Activated CD4-positive, alpha-beta T cell treated with anti-CD3 and anti-CD28 coated beads for 24 hours (primary cell): ENCODE measurements at regions not wholly inside any gene's neighbourhood (a gene's known extent, or its start where the extent isn't known, plus 50 kb on each side); places are given as distances from the start of the nearest gene placed in this dataset.

Source experiments
- DNase-seq, 2 donors: peaks; one replicate each; pipeline ENCODE4 v3.0.0-alpha.2; 2020; ENCODE audit warnings: low read depth in 2 of 2

DNA sequence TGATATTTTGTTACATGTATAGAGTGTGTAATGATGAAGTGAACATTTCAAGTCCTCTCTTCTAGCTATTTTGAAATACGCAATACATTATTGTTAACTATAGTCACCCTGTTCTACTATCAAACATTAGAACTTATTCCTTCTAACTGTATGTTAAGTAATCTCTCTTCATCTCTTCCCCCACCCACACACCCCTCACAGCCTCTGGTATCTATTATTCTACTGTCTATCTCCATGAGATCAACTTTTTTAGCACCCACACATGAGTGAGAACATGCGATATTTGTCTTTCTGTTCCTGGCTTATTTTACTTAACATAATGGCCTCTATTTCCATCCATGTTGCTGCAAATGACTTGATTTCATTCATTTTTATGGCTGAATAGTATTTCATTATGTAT, 57.7 kb upstream of the EGR2 start:
- no peak for DNase-seq

DNA sequence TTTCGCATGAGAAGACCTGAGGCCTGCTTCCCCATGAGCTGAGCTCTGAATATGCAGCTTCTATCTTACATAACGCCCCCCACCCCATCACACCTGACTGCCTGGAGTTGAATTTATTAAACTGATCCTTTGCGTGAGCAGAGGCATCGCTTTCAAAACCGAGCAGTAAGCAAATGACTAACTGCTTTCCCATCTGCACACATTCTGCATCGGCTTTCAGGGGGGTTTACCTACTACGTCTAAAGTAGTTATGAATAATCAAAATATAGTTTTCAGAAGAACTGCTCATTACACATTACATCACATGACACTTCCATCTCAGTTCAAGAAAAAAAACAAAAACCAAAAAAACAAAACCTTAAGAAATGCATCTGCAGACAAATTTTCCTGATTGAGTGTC, 54.7 kb upstream of the EGR2 start:
- no peak for DNase-seq

DNA sequence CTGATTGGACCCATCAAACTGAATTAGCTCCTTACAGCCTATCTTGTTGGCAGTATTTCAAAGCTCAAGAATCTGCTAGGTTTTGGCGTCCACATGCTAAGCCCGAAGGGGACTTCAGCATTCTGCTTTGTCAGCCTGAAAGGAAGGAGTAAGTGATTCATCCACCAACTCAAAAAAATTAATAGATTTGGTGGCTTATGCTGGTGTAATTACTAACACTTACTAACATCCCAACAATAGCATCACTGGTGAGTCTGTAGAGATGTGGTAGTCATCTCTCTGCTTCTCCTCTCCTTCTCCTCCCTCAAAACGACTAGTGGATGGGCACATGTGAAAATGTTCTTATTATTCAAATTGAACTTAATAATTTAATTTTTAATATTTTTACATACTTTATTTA, 53.8 kb upstream of the EGR2 start:
- DNase-seq: no peak

GRCh38 chr10:62866941-62867340, 50.8 kb upstream of the EGR2 start:
- DNase-seq: no peak

GRCh38 chr10:62866451-62866850, 50.3 kb upstream of the EGR2 start:
- no peak for DNase-seq
